GM18520 (cell line): ENCODE measurements at regions not wholly inside any gene's neighbourhood (a gene's known extent, or its start where the extent isn't known, plus 50 kb on each side); places are given as distances from the start of the nearest gene placed in this dataset.

Source experiments
- ATAC-seq: cut with Tn5 transposase; IDR thresholded peaks from one replicate; pipeline ENCODE4 v1.9.1; 2021; ENCODE audit not compliant: unreplicated experiment

- no peak for ATAC-seq
Observed at GRCh38 chr18:76771192-76771799, 51.1 kb upstream of the ZNF236 start.

- ATAC-seq = no peak
Observed at GRCh38 chr18:76767954-76768353, 54.4 kb upstream of the ZNF236 start.

GRCh38 chr18:76766429-76766828 lies 55.9 kb upstream of the ZNF236 start:
- ATAC-seq = no peak

GRCh38 chr18:76765649-76766048 lies 56.7 kb upstream of the ZNF236 start:
- ATAC-seq = no peak

GRCh38 chr18:76764291-76764901 lies 58.0 kb upstream of the ZNF236 start:
- no peak for ATAC-seq

GRCh38 chr18:76759056-76759455 lies 63.3 kb upstream of the ZNF236 start:
- no peak for ATAC-seq

- no peak for ATAC-seq
Observed at GRCh38 chr18:76757925-76758324, 64.4 kb upstream of the ZNF236 start.

GRCh38 chr18:76757335-76757734 lies 65.0 kb upstream of the ZNF236 start:
- ATAC-seq = no peak

- no peak for ATAC-seq
Observed at GRCh38 chr18:76756531-76757253, 65.7 kb upstream of the ZNF236 start.

- ATAC-seq = no peak
Observed at GRCh38 chr18:76754351-76754750, 68.0 kb upstream of the ZNF236 start.

GRCh38 chr18:76752400-76752799 lies 70.0 kb upstream of the ZNF236 start:
- no peak for ATAC-seq

GRCh38 chr18:76750917-76751890 lies 71.2 kb upstream of the ZNF236 start:
- ATAC-seq = no peak

- ATAC-seq = no peak
Observed at GRCh38 chr18:76750269-76750668, 72.1 kb upstream of the ZNF236 start.

GRCh38 chr18:76747676-76748075 lies 74.7 kb upstream of the ZNF236 start:
- no peak for ATAC-seq

- no peak for ATAC-seq
Observed at GRCh38 chr18:76741346-76741745, 81.0 kb upstream of the ZNF236 start.

- no peak for ATAC-seq
Observed at GRCh38 chr18:76736309-76736708, 86.0 kb upstream of the ZNF236 start.

GRCh38 chr18:76730901-76731300 lies 91.5 kb upstream of the ZNF236 start:
- no peak for ATAC-seq

- ATAC-seq = no peak
Observed at GRCh38 chr18:76727589-76727988, 94.8 kb upstream of the ZNF236 start.

GRCh38 chr18:76725445-76725844 lies 96.9 kb upstream of the ZNF236 start:
- no peak for ATAC-seq

GRCh38 chr18:76722224-76723061 lies 99.9 kb upstream of the ZNF236 start:
- ATAC-seq = no peak
